HFF-Myc (cell line): ENCODE measurements at regions not wholly inside any gene's neighbourhood (a gene's known extent, or its start where the extent isn't known, plus 50 kb on each side); places are given as distances from the start of the nearest gene placed in this dataset.
"Not testable (repeated sequence)": the region's sequence is repeated elsewhere in the genome, so short reads cannot be mapped to it uniquely, and the experiment has no call there.

Source experiments
- DNase-seq: peaks from one replicate; pipeline ENCODE4 v3.0.0-alpha.2; 2011; ENCODE audit warnings: low read depth; ENCODE audit errors: extremely low read depth
- H3K4me3 ChIP-seq: replicated peaks from 2 replicates; pipeline ENCODE4 v1.5.1; 2011; ENCODE audit warnings: low read depth, mild to moderate bottlenecking, control low read depth, low read length
- TF ChIP-seq, protein P1 (sequence below): IDR thresholded peaks from 2 replicates; pipeline ENCODE4 v1.5.1; 2012; ENCODE audit warnings: mild to moderate bottlenecking, low read depth, low read length, control low read depth; ENCODE audit errors: missing control alignments

DNA sequence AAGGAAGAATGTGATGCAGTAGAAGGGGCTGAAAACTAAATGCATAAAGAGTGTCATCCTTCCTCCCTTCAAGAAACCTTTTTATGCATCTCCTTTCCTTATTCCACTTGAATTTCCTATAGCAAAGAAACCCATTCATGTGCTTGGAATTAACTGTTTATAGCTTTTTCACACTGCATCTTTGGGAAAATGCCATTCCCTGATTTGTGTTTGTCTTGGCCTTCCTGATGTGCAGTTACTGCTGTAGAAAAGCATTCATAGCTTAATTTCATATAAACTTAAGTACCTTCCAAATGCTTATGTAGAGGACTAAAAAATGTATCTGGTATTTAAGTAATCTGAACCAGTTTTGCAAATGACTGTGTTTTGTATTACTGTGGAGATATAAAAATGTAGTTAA, 61.8 kb downstream of the SDR9C7 start:
- no peak overlapping the region for H3K4me3 ChIP-seq
- TF ChIP-seq, protein P1, sequence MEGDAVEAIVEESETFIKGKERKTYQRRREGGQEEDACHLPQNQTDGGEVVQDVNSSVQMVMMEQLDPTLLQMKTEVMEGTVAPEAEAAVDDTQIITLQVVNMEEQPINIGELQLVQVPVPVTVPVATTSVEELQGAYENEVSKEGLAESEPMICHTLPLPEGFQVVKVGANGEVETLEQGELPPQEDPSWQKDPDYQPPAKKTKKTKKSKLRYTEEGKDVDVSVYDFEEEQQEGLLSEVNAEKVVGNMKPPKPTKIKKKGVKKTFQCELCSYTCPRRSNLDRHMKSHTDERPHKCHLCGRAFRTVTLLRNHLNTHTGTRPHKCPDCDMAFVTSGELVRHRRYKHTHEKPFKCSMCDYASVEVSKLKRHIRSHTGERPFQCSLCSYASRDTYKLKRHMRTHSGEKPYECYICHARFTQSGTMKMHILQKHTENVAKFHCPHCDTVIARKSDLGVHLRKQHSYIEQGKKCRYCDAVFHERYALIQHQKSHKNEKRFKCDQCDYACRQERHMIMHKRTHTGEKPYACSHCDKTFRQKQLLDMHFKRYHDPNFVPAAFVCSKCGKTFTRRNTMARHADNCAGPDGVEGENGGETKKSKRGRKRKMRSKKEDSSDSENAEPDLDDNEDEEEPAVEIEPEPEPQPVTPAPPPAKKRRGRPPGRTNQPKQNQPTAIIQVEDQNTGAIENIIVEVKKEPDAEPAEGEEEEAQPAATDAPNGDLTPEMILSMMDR, result no peak
- DNase-seq, result no peak

DNA sequence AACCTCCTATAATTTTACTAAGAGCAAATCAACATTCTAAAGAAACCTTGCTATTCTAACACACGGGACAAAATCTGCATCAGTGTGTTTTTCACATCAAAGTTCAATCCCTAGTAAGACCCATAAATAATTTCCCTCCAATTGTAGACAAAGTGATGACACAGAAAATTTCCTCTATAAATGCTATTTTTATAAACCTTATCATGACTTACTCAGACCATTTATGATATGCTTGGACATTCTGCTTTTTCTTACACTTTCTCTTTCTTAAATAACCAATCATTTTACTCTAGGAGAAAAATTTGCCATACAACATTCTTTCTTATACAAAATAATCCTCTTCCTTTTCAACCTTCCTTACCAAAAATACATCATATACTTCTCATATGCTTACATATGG, 67.0 kb downstream of the SDR9C7 start:
- DNase-seq, result no peak
- no peak overlapping the region for H3K4me3 ChIP-seq
- TF ChIP-seq, protein P1, result no peak

DNA sequence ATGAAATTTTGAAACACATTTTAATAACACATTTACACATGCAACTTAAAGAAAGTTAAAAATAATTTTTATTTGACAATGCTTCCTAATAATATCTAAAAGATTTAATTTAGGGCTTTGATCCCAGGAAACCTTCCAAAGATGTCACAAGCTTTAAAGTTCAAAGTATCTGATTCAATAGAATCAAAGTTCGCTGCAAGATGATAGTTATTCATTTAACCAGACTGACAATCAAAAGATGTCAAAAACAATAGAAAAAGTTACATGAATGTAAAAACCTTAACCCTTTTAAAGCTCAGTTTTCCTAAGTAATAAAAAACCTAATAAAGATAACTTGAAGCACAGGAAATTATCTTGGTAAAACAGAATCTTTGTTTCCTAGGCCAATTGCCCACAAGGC, 67.7 kb downstream of the SDR9C7 start:
- no peak overlapping the region for H3K4me3 ChIP-seq
- TF ChIP-seq, protein P1, result no peak
- no peak for DNase-seq

DNA sequence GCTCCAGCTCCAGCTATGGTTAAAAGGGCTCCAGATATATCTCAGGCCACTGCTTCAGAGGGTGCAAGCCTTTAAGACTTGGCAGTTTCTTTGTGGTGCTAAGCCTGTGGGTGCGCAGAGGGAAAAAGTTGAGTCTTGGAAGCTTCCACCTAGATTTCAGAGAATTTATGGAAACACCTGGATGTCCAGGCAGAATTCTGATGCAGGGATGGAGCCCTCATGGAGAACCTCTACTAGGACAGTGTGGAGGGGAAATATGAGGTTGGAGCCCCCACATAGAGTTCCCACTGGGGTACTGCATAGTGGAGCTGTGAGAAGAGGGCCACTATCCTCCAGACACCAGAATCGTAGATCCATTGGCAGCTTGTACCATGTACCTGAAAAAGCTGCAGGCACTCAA, 69.9 kb downstream of the SDR9C7 start:
- H3K4me3 ChIP-seq, result no peak overlapping the region
- DNase-seq, result no peak
- TF ChIP-seq, protein P1, result no peak

DNA sequence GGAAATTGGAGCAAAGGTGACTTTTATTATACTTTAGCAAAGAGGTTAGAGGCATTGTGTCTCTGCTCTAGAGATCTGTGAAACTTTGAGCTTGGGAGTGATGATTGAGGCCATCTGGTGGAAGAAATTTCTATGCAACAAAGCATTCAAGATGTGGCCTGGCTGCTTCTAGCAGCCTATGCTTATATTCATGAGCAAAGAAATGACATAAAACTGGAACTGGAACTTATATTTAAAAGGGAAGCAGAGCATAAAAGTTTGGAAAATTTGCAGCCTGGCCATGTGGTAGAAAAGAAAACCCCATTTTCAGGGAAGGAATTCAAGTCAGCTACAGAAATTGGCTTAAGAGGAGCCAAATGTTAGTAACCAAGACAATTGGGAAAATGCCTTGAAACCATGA, 70.4 kb downstream of the SDR9C7 start:
- DNase-seq, result no peak
- TF ChIP-seq, protein P1, result no peak
- no peak overlapping the region for H3K4me3 ChIP-seq

DNA sequence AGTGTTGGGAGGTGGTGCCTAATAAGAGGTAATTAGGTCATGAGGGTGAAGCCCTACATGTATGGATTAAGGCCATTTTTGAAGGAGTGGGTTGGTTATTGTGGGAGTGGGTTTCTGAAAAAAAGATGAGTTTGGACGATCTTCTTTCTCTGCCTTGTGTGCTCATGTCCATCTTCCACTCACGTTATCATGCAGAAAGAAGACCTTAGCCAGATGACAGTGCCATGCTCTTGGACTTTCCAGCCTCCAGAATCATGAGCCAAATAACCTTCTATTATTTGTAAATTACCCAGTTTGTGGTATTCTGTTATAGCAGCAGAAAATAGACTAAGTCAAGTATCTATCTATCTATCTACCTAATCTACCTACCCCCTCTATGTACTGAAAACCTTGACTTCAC, 71.9 kb downstream of the SDR9C7 start:
- TF ChIP-seq, protein P1, result no peak
- H3K4me3 ChIP-seq, result no peak overlapping the region
- DNase-seq, result no peak

DNA sequence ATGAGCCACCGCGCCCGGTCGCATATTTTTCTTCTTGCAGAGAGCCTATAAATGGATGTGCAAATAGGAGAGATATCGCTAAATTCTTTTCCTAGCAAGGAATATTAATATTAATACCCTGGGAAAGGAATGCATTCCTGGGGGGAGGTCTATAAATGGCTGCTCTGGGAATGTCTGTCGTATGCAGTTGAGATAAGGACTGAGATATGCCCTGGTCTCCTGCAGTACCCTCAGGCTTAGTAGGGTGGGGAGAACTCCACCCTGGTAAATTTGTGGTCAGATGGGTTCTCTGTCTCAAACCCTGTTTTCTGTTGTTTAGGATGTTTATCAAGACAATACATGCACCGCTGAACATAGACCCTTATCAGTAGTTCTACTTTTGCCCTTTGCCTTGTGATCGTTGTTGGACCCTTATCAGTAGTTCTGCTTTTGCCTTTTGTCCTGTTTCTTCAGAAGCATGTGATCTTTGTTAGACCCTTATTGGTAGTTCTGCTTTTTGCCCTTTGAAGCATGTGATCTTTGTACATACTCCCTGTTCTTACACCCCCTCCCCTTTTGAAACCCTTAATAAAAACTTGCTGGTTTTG, 80.7 kb downstream of the SDR9C7 start:
- DNase-seq, H3K4me3 ChIP-seq: not testable (repeated sequence)

DNA sequence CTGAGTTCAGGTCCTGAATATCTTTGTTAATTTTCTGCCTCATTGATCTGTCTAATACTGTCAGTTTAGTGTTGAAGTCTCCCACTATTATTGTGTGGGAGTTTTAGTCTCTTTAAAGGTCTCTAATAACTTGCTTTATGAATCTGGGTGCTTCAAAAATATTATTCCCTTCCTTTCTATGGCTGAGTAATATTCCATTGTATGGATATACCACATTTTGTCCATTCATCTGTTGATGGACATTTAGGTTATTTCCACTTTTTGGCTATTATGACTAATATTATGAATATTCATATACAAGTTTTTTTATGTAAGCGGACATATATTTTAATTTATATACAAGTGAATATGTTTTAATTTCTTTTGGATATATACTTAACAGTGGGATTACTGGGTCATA, 82.7 kb downstream of the SDR9C7 start:
- TF ChIP-seq, protein P1, result no peak
- DNase-seq, result no peak
- no peak overlapping the region for H3K4me3 ChIP-seq
